ENCODE measurements at regions not wholly inside any gene's neighbourhood (a gene's known extent, or its start where the extent isn't known, plus 50 kb on each side); places are given as distances from the start of the nearest gene placed in this dataset.

DNA sequence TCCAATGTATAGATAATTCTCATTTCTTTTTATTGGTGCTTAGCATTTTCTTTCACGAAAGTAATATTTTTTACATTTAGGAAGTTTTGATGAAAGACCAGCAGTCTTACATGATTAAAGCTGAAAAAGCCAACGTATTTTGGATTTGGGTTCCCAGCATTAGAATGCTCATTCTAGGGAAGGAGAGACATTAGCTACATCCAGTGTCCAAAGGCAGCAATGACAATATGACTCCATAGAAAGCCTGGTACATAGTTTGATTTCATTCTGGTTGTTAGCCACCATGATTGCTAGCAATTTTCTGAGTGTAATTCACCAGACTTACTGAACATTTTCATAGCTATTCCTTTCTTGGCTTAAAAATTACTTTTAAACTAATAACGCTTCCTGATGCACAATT is 1397.5 kb downstream of the PCDH7 start:
- TF ChIP-seq, protein P1, sequence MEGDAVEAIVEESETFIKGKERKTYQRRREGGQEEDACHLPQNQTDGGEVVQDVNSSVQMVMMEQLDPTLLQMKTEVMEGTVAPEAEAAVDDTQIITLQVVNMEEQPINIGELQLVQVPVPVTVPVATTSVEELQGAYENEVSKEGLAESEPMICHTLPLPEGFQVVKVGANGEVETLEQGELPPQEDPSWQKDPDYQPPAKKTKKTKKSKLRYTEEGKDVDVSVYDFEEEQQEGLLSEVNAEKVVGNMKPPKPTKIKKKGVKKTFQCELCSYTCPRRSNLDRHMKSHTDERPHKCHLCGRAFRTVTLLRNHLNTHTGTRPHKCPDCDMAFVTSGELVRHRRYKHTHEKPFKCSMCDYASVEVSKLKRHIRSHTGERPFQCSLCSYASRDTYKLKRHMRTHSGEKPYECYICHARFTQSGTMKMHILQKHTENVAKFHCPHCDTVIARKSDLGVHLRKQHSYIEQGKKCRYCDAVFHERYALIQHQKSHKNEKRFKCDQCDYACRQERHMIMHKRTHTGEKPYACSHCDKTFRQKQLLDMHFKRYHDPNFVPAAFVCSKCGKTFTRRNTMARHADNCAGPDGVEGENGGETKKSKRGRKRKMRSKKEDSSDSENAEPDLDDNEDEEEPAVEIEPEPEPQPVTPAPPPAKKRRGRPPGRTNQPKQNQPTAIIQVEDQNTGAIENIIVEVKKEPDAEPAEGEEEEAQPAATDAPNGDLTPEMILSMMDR (IDR thresholded peaks at IDR 0.05) = no peak
- TF ChIP-seq POLR2A (IDR thresholded peaks at IDR 0.05; ENCODE audit: low read depth) = no peak
